WTC11 (cell line): ENCODE measurements at regions not wholly inside any gene's neighbourhood (a gene's known extent, or its start where the extent isn't known, plus 50 kb on each side); places are given as distances from the start of the nearest gene placed in this dataset.

Source experiments
- ATAC-seq: fragments of 200-7000 bp; cut with Tn5 transposase; 2 replicates; pipeline ENCODE4 v1.10.0; 2021; ENCODE audit warnings: mild to moderate bottlenecking, moderate library complexity
- CTCF ChIA-PET: fragments of 300-600 bp; sonication (Branson Sonifier 250); formaldehyde crosslinking; loops from one replicate; lab custom pipeline; 2021; ENCODE audit warnings: antibody characterized with exemption; lab: Charles Lee
- POLR2A ChIA-PET: fragments of 350-600 bp; sonication (Branson Sonifier 250); formaldehyde crosslinking; loops from one replicate; lab custom pipeline; 2021; ENCODE audit warnings: antibody characterized with exemption; lab: Charles Lee
- DNase-seq: peaks from one replicate; pipeline ENCODE4 v3.0.0; 2021; ENCODE audit warnings: low spot score
- H3K27ac Mint-ChIP-seq: 2 replicates; pipeline ENCODE4 v1.8.0; 2021; ENCODE audit warnings: mixed read lengths
- H3K27me3 Mint-ChIP-seq: 2 replicates; pipeline ENCODE4 v1.8.0; 2021; ENCODE audit warnings: low read depth, mild to moderate bottlenecking, moderate library complexity, mixed read lengths
- H3K36me3 Mint-ChIP-seq: 2 replicates; pipeline ENCODE4 v1.8.0; 2021; ENCODE audit warnings: mixed read lengths
- H3K4me1 Mint-ChIP-seq: 2 replicates; pipeline ENCODE4 v1.8.0; 2022; ENCODE audit warnings: mixed read lengths
- H3K4me3 Mint-ChIP-seq: 2 replicates; pipeline ENCODE4 v1.8.0; 2021; ENCODE audit warnings: mild to moderate bottlenecking, moderate library complexity, mixed read lengths
- H3K9me3 Mint-ChIP-seq: 2 replicates; pipeline ENCODE4 v1.8.0; 2021; ENCODE audit warnings: mixed read lengths
- AR ChIP-seq: fragments of 250-450 bp; sonication (Bioruptor Pico); IDR thresholded peaks from 2 replicates; pipeline ENCODE4 v1.9.0; 2021; ENCODE audit warnings: mild to moderate bottlenecking
- ARID4B ChIP-seq: sonication (generic); formaldehyde crosslinking; IDR thresholded peaks from 2 replicates; pipeline ENCODE4 v1.8.0; 2023; ENCODE audit warnings: missing genetic modification reagents, mild to moderate bottlenecking, borderline replicate concordance
- ELF4 ChIP-seq: sonication (generic); formaldehyde crosslinking; IDR thresholded peaks from 2 replicates; pipeline ENCODE4 v1.8.1; 2022; ENCODE audit warnings: low read depth, mild to moderate bottlenecking, moderate library complexity, missing genetic modification reagents
- EMX1 ChIP-seq: fragments of 250-450 bp; sonication (Bioruptor Pico); IDR thresholded peaks from 2 replicates; pipeline ENCODE4 v1.8.0; 2021; ENCODE audit warnings: mild to moderate bottlenecking
- IRF1 ChIP-seq: sonication (generic); formaldehyde crosslinking; IDR thresholded peaks from 2 replicates; pipeline ENCODE4 v1.8.0; 2023; ENCODE audit warnings: missing genetic modification reagents
- NFE2L1 ChIP-seq: sonication (generic); formaldehyde crosslinking; IDR thresholded peaks from 2 replicates; pipeline ENCODE4 v1.8.1; 2023; ENCODE audit warnings: missing genetic modification reagents
- NFYB ChIP-seq: sonication (generic); formaldehyde crosslinking; conservative IDR thresholded peaks from 2 replicates; pipeline ENCODE4 v1.8.0; 2022; ENCODE audit warnings: low read depth, missing genetic modification reagents
- NR3C1 ChIP-seq: sonication (generic); formaldehyde crosslinking; conservative IDR thresholded peaks from 2 replicates; pipeline ENCODE4 v1.8.1; 2023; ENCODE audit warnings: low read depth, mild to moderate bottlenecking, missing genetic modification reagents
- SMAD3 ChIP-seq: sonication (generic); formaldehyde crosslinking; IDR thresholded peaks from 2 replicates; pipeline ENCODE4 v1.8.0; 2022; ENCODE audit warnings: missing genetic modification reagents, mild to moderate bottlenecking, borderline replicate concordance
- TEAD1 ChIP-seq: sonication (generic); formaldehyde crosslinking; IDR thresholded peaks from 2 replicates; pipeline ENCODE4 v1.8.0; 2022; ENCODE audit warnings: mild to moderate bottlenecking, missing genetic modification reagents
- TEAD4 ChIP-seq: sonication (generic); formaldehyde crosslinking; IDR thresholded peaks from 2 replicates; pipeline ENCODE4 v1.8.0; 2022; ENCODE audit warnings: mild to moderate bottlenecking, missing genetic modification reagents
- ZNF138 ChIP-seq: sonication (generic); formaldehyde crosslinking; conservative IDR thresholded peaks from 2 replicates; pipeline ENCODE4 v1.8.1; 2022; ENCODE audit warnings: mild to moderate bottlenecking, moderate library complexity, missing genetic modification reagents
- ZNF219 ChIP-seq: sonication (generic); formaldehyde crosslinking; IDR thresholded peaks from 2 replicates; pipeline ENCODE4 v1.8.0; 2023; ENCODE audit warnings: missing genetic modification reagents, mild to moderate bottlenecking, borderline replicate concordance
- ZNF317 ChIP-seq: sonication (generic); formaldehyde crosslinking; IDR thresholded peaks from 2 replicates; pipeline ENCODE4 v1.8.1; 2023; ENCODE audit warnings: low read depth, mild to moderate bottlenecking, moderate library complexity, missing genetic modification reagents, borderline replicate concordance
- ZNF532 ChIP-seq: fragments of 250-450 bp; sonication (Bioruptor Pico); IDR thresholded peaks from 2 replicates; pipeline ENCODE4 v1.9.0; 2021; ENCODE audit warnings: mild to moderate bottlenecking, borderline replicate concordance

GRCh38 chr9:81132796-81133195 lies 556.6 kb downstream of the TLE1 start:
- Mint-ChIP-seq H3K9me3 (peaks cover 20% of the 10 kb centered on the region), H3K27me3 (no peaks in the 10 kb centered on the region), H3K4me3 (no peak overlapping the region), H3K36me3 (no peaks in the 10 kb centered on the region), H3K4me1 (peaks cover 8% of the 10 kb centered on the region), H3K27ac (no peak overlapping the region)
- DNase-seq (no peak), ATAC-seq (no peak)
- no peak for TF ChIP-seq NR3C1 (CRISPR knock-in tag)
- TF ChIP-seq ZNF317 (CRISPR knock-in tag): no peak
- POLR2A ChIA-PET: no interaction called here
- CTCF ChIA-PET: no interaction called here

- no peaks in the 10 kb centered on the region for H3K36me3 Mint-ChIP-seq
- ATAC-seq: no peak
Measured at GRCh38 chr9:81132318-81132717, 557.0 kb downstream of the TLE1 start.

GRCh38 chr9:81128701-81129100 lies 560.6 kb downstream of the TLE1 start:
- no peaks in the 10 kb centered on the region for H3K27me3 Mint-ChIP-seq
- peaks cover 17% of the 10 kb centered on the region for H3K9me3 Mint-ChIP-seq
- H3K36me3 Mint-ChIP-seq: no peaks in the 10 kb centered on the region
- POLR2A ChIA-PET: no interaction called here
- no peak overlapping the region for H3K27ac Mint-ChIP-seq
- CTCF ChIA-PET: no interaction called here
- DNase-seq (no peak), ATAC-seq (no peak)
- peaks cover 17% of the 10 kb centered on the region for H3K4me1 Mint-ChIP-seq
- no peak overlapping the region for H3K4me3 Mint-ChIP-seq
- no peak for TF ChIP-seq TEAD4 (CRISPR knock-in tag)
- no peak for TF ChIP-seq NFYB (CRISPR knock-in tag)
- TF ChIP-seq IRF1: no peak
- no peak for TF ChIP-seq NFE2L1 (CRISPR knock-in tag)
- TF ChIP-seq ZNF138: no peak
- no peak for TF ChIP-seq ELF4
- TF ChIP-seq TEAD1: no peak
- no peak for TF ChIP-seq ZNF219 (CRISPR knock-in tag)
- TF ChIP-seq SMAD3 (CRISPR knock-in tag): no peak
- TF ChIP-seq EMX1 (CRISPR knock-in tag): no peak
- TF ChIP-seq ZNF532 (CRISPR knock-in tag): no peak
- TF ChIP-seq AR (CRISPR knock-in tag): no peak

More at GRCh38 chr9:81132318-81132717, 557.0 kb downstream of the TLE1 start:
- Mint-ChIP-seq H3K4me3 (no peak overlapping the region), H3K9me3 (peaks cover 18% of the 10 kb centered on the region), H3K4me1 (peaks cover 13% of the 10 kb centered on the region), H3K27me3 (no peaks in the 10 kb centered on the region), H3K27ac (no peak overlapping the region)
- ChIA-PET POLR2A (no interaction called here), CTCF (no interaction called here)
- no peak for DNase-seq
- TF ChIP-seq ZNF138 (no peak), TEAD1 (no peak), ARID4B (CRISPR knock-in tag) (no peak)
